ENCODE measurements at regions not wholly inside any gene's neighbourhood (a gene's known extent, or its start where the extent isn't known, plus 50 kb on each side); places are given as distances from the start of the nearest gene placed in this dataset.
"Not testable (repeated sequence)": the region's sequence is repeated elsewhere in the genome, so short reads cannot be mapped to it uniquely, and the experiment has no call there.

- H3K4me3 ChIP-seq (ENCODE audit: control extremely low read depth in 1 of 5, extremely low read depth in 1 of 5, insufficient read depth in 1 of 5, low read depth in 2 of 5, low read length in 4 of 5); ATAC-seq (ENCODE audit: low read depth); H3K27ac Mint-ChIP-seq; CTCF ChIA-PET; intact Hi-C loops (cut with micrococcal nuclease); H3K79me2 ChIP-seq (ENCODE audit: control insufficient read depth, insufficient read depth, low read length); H4K20me1 ChIP-seq (ENCODE audit: control insufficient read depth, insufficient read depth, low read length, poor library complexity, severe bottlenecking); H3K4me1 ChIP-seq (ENCODE audit: control insufficient read depth in 2 of 2, insufficient read depth in 2 of 2, low read length in 2 of 2); H3K4me1 Mint-ChIP-seq; H3K27ac ChIP-seq (ENCODE audit: low read length in 2 of 2); H3K27me3 Mint-ChIP-seq; DNase-seq; H3K9me3 ChIP-seq (ENCODE audit: control extremely low read depth in 1 of 3, control insufficient read depth in 2 of 3, insufficient read depth in 1 of 3, low read length in 2 of 3); H3K4me2 ChIP-seq (replicated peaks; ENCODE audit: low read depth, low read length, poor library complexity, severe bottlenecking); H3K9me3 Mint-ChIP-seq (ENCODE audit: insufficient read depth); H3K9ac ChIP-seq (ENCODE audit: low read length); POLR2A ChIA-PET; H3K36me3 ChIP-seq (replicated peaks in 1 of 2; ENCODE audit: control extremely low read depth in 1 of 2, control insufficient read depth in 1 of 2, extremely low read depth in 1 of 2, insufficient read depth in 2 of 2, low read length in 1 of 2); H3K4me3 Mint-ChIP-seq; H2AFZ ChIP-seq (ENCODE audit: insufficient read depth, low read depth, low read length, poor library complexity, severe bottlenecking); H3K27me3 ChIP-seq (replicated peaks in 1 of 4; ENCODE audit: control extremely low read depth in 1 of 4, control insufficient read depth in 3 of 4, insufficient read depth in 4 of 4, low read length in 3 of 4): not testable (repeated sequence)
- WGBS (ENCODE audit: insufficient coverage) = no CpG with 5 or more reads among the region's 3 CpGs
Measured at GRCh38 chrX:144092116-144092515, 208.2 kb downstream of the UBE2NL start.

DNA sequence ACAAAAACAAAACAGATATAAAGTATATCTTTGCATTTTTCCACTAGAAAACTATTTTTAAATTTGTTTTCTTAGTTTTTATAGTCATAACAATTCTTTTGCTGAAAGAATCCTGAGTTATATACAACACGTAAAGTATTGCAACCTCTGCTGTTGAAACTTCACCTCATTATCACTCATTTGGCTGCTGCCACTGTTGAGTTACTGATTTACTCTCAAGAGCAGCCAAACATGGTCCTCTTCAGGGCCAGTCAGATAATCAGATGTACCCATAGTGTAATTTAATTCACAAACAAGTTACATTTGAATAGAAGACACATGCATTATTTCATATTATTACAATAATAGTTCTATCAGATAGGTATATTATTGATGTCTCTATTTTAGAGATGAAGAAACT is 235.6 kb downstream of the UBE2NL start:
- H3K4me1 Mint-ChIP-seq; H3K4me3 Mint-ChIP-seq; DNase-seq; H4K20me1 ChIP-seq (ENCODE audit: control insufficient read depth, insufficient read depth, low read length, poor library complexity, severe bottlenecking); H3K79me2 ChIP-seq (ENCODE audit: control insufficient read depth, insufficient read depth, low read length); H2AFZ ChIP-seq (ENCODE audit: insufficient read depth, low read depth, low read length, poor library complexity, severe bottlenecking); POLR2A ChIA-PET; H3K4me2 ChIP-seq (replicated peaks; ENCODE audit: low read depth, low read length, poor library complexity, severe bottlenecking); intact Hi-C loops (cut with micrococcal nuclease); CTCF ChIA-PET; H3K4me1 ChIP-seq (ENCODE audit: control insufficient read depth in 2 of 2, insufficient read depth in 2 of 2, low read length in 2 of 2); ATAC-seq (ENCODE audit: low read depth); H3K9me3 ChIP-seq (ENCODE audit: control extremely low read depth in 1 of 3, control insufficient read depth in 2 of 3, insufficient read depth in 1 of 3, low read length in 2 of 3); H3K27ac Mint-ChIP-seq; H3K9ac ChIP-seq (ENCODE audit: low read length); H3K4me3 ChIP-seq (ENCODE audit: control extremely low read depth in 1 of 5, extremely low read depth in 1 of 5, insufficient read depth in 1 of 5, low read depth in 2 of 5, low read length in 4 of 5); H3K27me3 ChIP-seq (replicated peaks in 1 of 4; ENCODE audit: control extremely low read depth in 1 of 4, control insufficient read depth in 3 of 4, insufficient read depth in 4 of 4, low read length in 3 of 4); H3K36me3 ChIP-seq (replicated peaks in 1 of 2; ENCODE audit: control extremely low read depth in 1 of 2, control insufficient read depth in 1 of 2, extremely low read depth in 1 of 2, insufficient read depth in 2 of 2, low read length in 1 of 2); H3K27me3 Mint-ChIP-seq; H3K9me3 Mint-ChIP-seq (ENCODE audit: insufficient read depth); H3K27ac ChIP-seq (ENCODE audit: low read length in 2 of 2): not testable (repeated sequence)
- WGBS (ENCODE audit: insufficient coverage) = no CpG with 5 or more reads among the region's 1 CpG

GRCh38 chrX:144121566-144121965 is 237.7 kb downstream of the UBE2NL start:
- H3K4me3 ChIP-seq (ENCODE audit: control extremely low read depth in 1 of 5, extremely low read depth in 1 of 5, insufficient read depth in 1 of 5, low read depth in 2 of 5, low read length in 4 of 5); H3K27me3 Mint-ChIP-seq; H3K9me3 Mint-ChIP-seq (ENCODE audit: insufficient read depth); H3K27ac ChIP-seq (ENCODE audit: low read length in 2 of 2); H3K27me3 ChIP-seq (replicated peaks in 1 of 4; ENCODE audit: control extremely low read depth in 1 of 4, control insufficient read depth in 3 of 4, insufficient read depth in 4 of 4, low read length in 3 of 4); intact Hi-C loops (cut with micrococcal nuclease); CTCF ChIA-PET; H3K4me2 ChIP-seq (replicated peaks; ENCODE audit: low read depth, low read length, poor library complexity, severe bottlenecking); H3K79me2 ChIP-seq (ENCODE audit: control insufficient read depth, insufficient read depth, low read length); H3K9me3 ChIP-seq (ENCODE audit: control extremely low read depth in 1 of 3, control insufficient read depth in 2 of 3, insufficient read depth in 1 of 3, low read length in 2 of 3); H3K9ac ChIP-seq (ENCODE audit: low read length); H3K36me3 ChIP-seq (replicated peaks in 1 of 2; ENCODE audit: control extremely low read depth in 1 of 2, control insufficient read depth in 1 of 2, extremely low read depth in 1 of 2, insufficient read depth in 2 of 2, low read length in 1 of 2); ATAC-seq (ENCODE audit: low read depth); H3K4me1 ChIP-seq (ENCODE audit: control insufficient read depth in 2 of 2, insufficient read depth in 2 of 2, low read length in 2 of 2); H3K4me1 Mint-ChIP-seq; DNase-seq; POLR2A ChIA-PET; H3K27ac Mint-ChIP-seq; H2AFZ ChIP-seq (ENCODE audit: insufficient read depth, low read depth, low read length, poor library complexity, severe bottlenecking); H3K4me3 Mint-ChIP-seq; H4K20me1 ChIP-seq (ENCODE audit: control insufficient read depth, insufficient read depth, low read length, poor library complexity, severe bottlenecking): not testable (repeated sequence)

DNA sequence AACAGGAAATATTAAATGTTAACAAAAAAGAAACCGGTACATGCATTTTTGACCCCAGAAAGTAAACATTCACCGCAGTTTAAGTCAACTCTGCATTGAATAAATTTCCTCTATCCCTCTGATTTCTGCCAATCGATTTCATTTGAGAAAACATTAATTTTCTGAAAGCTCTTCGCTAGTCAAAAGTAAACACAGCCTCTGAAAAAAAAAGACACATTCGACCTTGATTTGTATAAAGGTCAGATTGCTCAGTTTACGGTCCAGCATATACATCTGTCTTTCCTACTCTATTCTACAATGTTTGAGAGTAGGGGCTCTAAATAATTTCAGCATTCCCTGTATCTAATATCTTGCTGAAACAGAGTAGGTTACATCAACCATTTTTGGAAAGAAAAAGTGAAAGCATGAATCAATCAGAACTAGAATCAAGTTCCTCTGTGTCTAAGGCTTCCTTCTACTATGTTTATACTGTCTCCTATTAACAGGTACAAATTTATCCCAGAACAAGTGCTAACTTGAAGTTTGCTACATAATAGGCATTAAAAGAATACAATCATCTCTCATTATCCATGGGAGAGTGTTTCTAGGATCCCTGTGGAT is 243.8 kb downstream of the UBE2NL start:
- H3K9ac ChIP-seq (ENCODE audit: low read length); H3K4me1 Mint-ChIP-seq; POLR2A ChIA-PET; DNase-seq; CTCF ChIA-PET; H3K4me1 ChIP-seq (ENCODE audit: control insufficient read depth in 2 of 2, insufficient read depth in 2 of 2, low read length in 2 of 2); H4K20me1 ChIP-seq (ENCODE audit: control insufficient read depth, insufficient read depth, low read length, poor library complexity, severe bottlenecking); H3K79me2 ChIP-seq (ENCODE audit: control insufficient read depth, insufficient read depth, low read length); H3K4me3 Mint-ChIP-seq; H3K27me3 Mint-ChIP-seq; H3K27ac ChIP-seq (ENCODE audit: low read length in 2 of 2); H3K9me3 Mint-ChIP-seq (ENCODE audit: insufficient read depth); H3K36me3 ChIP-seq (replicated peaks in 1 of 2; ENCODE audit: control extremely low read depth in 1 of 2, control insufficient read depth in 1 of 2, extremely low read depth in 1 of 2, insufficient read depth in 2 of 2, low read length in 1 of 2); intact Hi-C loops (cut with micrococcal nuclease); ATAC-seq (ENCODE audit: low read depth); H3K9me3 ChIP-seq (ENCODE audit: control extremely low read depth in 1 of 3, control insufficient read depth in 2 of 3, insufficient read depth in 1 of 3, low read length in 2 of 3); H3K27ac Mint-ChIP-seq; H3K4me2 ChIP-seq (replicated peaks; ENCODE audit: low read depth, low read length, poor library complexity, severe bottlenecking); H3K27me3 ChIP-seq (replicated peaks in 1 of 4; ENCODE audit: control extremely low read depth in 1 of 4, control insufficient read depth in 3 of 4, insufficient read depth in 4 of 4, low read length in 3 of 4); H3K4me3 ChIP-seq (ENCODE audit: control extremely low read depth in 1 of 5, extremely low read depth in 1 of 5, insufficient read depth in 1 of 5, low read depth in 2 of 5, low read length in 4 of 5); H2AFZ ChIP-seq (ENCODE audit: insufficient read depth, low read depth, low read length, poor library complexity, severe bottlenecking): not testable (repeated sequence)
- no CpG with 5 or more reads among the region's 6 CpGs for WGBS (ENCODE audit: insufficient coverage)

Data from B cell (primary cell).